NCI-H510A (cell line): ENCODE measurements at regions not wholly inside any gene's neighbourhood (a gene's known extent, or its start where the extent isn't known, plus 50 kb on each side); places are given as distances from the start of the nearest gene placed in this dataset.

Source experiments
- DNase-seq: peaks from one replicate; lab custom pipeline; 2025; lab: John Stamatoyannopoulos, UW

DNA sequence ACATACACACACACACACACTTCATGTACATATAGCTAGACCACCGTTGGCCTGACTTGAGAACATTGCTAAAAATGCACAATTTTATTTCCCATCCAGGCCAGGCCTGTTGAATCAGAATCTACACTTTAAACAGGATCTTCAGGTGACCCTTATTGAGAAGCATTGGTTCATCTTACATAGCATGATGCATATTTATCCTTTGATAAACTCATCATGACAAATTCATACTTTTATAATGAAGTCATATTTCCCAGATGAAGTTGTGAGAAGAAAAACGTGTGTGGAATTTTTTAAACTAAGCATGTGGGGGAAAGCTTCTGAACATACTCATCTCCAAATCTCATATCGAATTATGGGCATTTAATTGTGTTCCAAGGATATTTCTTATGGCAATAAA lies 877.7 kb downstream of the MRPL39 start:
- no peak for DNase-seq

DNA sequence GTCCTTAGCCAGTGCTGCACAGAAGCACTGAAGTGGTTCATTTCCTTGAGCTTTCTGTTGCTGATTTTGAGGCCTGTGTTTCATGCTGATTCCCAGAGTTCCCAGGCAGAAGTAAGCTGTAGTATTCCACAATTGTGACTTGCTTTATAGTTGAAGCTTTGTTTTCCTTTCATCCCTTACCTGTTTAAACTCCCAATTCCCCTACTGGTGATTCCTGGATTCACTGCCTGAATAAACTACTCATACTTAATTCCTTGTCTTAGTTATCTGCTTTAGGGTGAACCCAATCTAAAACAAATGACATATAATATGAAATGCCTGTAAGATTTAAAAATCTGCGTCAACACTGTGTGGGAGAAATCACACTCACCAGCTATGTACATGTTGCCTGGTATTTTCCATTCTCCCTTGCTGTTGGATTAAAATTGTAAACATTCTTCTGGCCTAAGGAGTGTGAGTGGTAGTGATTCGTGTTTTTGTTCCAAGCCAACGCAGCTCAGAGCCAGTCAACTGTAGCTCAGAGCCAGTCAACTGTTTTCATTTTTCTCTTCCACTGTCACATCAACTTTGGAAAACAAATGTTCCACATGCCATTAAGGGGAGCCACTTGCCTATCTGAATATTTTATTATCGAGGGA lies 879.4 kb downstream of the MRPL39 start:
- DNase-seq: no peak

DNA sequence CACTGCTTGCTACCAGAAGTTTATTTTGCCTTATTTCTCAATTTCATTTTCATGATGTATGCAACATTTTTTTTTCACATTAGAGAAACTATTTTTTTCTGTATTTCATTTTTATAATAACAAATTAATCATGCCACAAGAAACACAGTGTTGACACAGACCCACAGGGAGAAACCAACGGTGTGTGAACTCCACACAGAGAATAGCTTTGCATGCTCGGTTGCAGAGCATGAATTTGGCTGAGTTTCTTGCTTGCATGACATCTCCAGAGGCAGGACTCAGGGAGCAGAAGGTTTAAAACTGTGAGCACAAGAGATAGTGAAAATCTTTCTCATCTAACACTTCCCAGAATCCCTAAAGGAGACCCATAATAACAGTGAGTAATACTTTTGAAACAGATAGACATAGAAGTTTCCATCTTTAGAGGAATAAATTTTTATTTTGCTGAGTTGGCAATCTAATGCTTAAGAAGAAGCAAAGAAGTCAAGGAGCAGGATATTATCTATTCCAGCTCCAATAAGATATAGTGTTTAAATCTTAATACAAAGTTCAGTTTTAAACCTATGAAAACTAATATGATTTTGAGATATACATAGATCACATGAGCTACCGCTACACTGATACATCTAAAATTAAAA lies 890.9 kb downstream of the MRPL39 start:
- DNase-seq: no peak

DNA sequence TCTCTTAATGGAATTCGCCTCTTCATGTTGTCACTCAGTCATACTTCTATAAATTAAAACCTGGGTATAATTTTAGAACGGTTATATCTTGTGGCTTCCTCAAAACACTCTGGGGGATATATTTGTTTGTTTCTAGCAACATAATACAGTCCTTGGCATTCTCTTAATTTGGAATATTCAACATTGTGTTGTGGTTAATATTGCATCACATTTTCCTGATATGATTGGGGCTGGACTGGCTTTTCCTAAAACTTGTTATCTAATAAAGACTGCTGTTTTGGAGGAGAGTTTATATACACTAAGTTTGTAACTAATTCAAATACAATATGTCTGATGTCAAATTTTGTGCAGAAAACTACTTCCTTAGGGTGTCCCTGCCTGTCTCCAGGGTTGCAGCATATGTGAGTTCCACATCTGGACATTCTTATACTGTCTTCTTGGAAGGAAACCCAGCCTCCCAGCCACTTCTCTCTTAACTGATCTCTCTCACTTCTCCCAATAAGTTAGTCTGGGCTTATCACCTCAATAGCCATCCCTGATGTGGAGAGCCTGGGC lies 892.6 kb downstream of the MRPL39 start:
- no peak for DNase-seq

DNA sequence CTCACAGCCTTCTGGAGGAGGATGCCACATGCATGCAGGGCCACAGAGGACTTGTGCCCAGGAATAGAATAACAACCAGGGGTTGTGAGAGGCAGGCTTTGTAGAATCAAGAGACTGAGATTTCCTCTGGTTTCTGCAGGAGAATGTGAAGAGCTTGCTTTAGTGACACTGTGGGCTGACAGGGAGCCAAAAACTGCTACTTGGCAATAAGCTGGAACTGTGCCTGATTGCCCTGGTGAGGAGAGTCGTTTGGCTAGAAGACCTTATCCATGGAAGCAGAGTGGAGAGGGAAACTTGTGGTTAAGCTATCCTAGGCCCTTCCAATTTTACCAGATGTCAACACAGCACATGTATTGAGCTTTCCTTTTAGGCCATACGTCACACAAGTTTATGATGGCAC lies 902.1 kb downstream of the MRPL39 start:
- no peak for DNase-seq

DNA sequence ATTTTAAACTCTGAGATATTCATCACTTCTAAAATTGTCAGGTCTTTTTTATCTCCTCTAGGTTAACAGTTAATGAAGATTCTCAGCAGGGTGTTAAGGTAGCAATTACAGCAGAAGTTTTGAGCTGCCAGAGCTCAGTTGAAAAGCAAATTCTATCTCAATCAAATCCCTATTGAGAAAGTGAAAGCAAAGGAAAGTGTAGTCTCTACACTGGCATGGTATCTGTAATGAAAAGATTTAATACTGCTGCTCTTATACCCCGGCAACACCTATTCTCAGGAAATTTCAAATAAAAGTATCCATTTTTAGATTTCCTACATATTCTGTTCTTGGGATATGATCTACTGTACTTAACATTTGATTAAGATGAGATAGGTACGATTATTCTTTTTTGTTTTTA lies 913.5 kb downstream of the MRPL39 start:
- no peak for DNase-seq

DNA sequence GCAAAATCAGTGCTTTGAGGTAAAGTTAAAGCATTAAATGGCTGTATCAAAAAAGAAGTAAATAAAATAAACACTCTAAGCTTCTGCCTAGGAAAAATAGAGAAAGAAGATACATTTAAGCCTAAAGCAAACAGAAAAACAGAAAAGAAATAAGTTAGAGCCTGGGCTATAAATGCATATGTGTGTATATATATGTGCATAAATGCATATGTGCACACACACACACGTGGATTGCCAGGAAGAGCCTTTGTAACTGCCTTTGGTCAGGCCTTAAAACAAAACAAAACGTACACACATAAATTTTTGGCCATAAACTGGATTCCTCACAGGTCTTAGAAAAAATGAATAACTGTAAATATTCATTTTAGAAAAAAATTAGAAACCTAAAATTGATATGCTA lies 925.8 kb downstream of the MRPL39 start:
- DNase-seq: no peak

DNA sequence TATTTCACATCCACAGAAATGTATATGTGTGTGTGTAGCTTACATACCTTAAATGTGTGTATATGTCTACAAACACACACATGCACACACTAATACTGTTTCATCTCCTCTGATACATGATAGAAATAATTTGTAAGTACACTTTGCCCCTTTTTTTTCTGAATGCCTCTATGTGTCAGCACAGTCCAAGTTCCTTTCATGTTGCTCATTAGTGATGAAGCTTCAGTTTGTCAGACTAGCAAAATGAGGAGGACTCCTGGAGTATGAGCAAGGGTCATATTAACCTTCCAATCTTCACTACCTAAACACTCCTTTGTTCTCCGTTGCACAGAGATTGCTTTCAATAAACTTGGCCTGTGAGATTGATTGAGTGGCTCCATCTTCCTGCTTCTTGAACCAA lies 935.4 kb downstream of the MRPL39 start:
- no peak for DNase-seq

DNA sequence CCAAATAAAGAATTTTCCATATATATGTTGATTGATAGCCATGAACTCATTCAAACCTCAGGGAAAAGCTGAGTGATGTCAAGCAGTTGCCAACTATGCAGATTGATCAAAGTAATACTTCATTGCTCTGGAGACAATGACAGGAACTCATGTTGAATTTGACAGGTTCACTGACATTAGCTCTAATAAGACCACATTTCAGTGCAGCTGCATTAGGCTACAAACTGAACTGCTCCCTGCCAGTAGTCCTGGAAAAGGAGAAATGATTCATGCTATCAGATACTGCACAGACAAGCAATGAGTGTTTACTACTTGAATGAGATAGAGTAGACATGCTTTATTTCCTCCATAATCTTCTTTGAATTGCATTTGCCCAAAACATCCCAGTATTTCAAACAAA lies 948.4 kb downstream of the MRPL39 start:
- DNase-seq: no peak

DNA sequence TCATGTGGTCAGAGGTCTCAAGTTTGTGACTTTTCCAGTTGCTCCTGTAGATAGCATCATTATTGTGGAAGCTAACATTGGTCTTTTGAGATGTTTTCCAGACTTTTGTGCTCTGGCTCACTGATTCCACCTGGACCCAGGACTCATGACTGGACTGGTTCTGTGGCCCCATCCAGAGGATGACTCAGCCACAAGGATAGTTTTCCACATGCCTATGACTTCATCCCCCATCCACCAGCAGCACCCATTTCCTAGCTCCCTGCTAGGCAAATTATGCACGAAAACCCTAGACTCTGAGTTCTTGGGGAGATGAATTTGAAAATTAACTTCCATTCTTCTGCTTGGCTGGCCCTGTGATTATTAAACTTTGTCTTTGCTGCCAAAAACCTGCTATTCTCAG lies 949.3 kb downstream of the MRPL39 start:
- no peak for DNase-seq

DNA sequence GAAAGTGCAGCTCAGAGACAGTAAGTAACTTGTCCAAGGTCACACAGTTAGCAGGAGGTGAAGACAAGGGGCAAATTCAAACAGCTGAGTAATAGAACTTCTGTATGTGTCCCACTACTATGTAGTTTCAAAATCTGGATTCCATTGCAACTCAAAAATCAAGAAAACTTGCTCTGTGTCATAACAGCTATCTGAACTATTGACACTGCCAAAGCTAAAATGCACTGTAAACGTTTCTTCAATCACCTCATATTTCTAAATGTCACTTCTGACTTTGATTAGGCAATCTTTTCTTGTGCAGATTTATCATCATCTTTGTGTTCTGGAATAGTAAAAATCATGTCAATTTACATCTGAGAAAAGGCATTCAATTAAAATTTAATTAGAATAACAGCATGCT lies 957.6 kb downstream of the MRPL39 start:
- no peak for DNase-seq

DNA sequence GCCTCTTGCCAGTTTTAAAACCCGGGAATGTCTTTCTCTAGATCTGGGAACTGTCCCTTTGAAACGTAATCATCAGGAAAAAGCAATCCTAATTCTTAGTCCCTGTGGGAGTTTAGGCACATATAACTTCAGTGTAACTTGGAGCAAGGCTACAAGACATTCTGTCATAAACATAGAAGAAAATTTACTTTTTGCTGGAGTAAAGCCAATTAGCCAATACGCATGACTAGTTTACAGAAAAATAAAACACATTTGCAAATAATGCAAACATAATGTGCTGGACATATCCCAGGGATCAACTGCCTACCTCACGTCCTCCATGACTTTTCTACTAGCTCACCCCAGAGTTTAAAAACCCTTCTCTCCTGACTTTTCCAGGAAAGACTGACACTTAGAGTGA lies 970.6 kb downstream of the MRPL39 start:
- DNase-seq: no peak

DNA sequence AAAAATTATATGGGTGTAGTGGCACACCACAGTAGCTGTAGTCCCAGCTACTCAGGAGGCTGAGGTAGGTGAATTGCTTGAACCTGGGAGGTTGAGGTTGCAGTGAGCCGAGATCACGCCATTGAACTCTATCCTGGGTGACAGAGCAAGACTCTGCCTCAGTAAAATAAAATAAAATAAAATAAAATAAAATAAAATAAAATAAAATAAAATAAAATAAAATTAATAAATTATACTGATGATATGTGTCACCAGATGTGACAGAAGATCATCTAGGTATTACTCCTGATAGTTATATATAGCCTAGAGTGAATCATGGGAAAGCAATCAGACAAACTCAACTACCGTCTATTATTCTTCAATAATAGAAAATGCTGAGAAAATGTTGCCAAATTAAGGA lies 972.5 kb downstream of the MRPL39 start:
- DNase-seq: no peak

DNA sequence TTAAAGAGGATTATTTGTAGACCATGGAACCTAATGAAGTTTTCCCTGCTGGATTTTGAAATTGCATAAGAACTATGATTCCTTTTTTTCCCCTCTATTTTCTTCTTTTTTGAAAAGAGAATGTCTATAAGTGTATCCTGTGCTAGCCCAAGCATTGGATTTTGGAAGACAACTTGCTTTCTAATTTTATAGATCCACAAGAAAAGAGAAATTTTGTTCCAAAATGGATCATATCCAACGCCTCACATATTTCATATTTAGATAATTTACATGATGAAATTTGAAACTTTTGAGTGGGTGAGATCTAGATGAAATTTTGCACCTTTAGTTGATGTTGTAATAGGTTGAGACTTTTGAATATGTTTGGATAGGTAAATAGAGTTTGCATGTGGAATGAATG lies 978.7 kb downstream of the MRPL39 start:
- no peak for DNase-seq

DNA sequence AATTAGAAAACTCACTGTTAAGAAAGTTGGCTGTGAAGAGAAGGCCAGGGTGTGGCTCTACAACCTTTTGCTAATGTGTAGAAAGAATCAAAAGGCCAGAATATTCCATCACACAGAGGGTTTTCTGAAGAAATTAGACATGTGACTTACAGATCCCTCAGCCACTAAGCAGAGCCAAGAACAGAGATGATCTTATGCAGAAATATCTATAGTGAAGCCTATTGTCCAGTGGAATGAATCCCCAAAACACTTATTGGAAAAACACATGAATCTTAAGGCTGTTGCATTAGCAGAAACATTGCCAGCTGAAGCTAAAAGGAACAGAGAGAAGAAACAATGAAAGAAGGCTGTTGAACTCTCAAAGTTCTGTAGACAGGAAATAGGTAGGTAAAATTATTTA lies 979.2 kb downstream of the MRPL39 start:
- no peak for DNase-seq

DNA sequence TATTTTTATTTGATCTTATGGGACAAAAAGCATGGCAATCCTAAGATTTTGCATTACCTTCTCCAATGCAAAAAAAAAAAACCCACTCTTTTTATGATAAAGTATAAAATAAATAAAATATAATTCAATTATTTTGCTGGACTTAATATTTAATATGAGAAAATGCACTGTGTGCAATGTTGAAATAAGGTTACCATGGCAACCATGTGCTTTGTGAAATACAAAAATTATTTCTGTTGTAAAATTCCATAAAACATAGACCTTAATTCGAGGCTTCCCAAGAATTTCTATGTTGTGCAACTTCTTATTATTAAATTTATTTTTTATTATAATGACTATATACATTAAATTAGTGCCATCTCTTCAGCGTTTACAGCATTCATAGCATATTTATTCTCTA lies 989.5 kb downstream of the MRPL39 start:
- DNase-seq: no peak

DNA sequence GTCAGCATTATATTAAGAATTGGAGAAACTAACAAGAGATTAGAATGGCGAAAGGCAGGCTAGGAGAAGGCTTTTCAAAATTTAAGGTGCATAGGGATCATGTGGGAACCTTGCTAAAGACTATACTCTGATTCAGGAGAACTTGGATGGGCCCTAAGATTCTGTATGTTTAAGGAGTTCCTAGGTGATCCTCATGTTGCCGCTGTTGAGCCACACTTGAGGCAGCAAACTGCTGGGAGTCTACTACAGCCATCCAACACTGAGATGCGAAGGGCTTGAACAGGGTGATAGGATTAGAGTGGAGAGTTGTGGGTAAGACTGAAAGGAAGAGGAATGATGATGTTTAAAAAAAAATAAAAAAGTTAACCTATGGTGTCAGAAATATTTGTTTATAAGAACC lies 1013.2 kb downstream of the MRPL39 start:
- no peak for DNase-seq

DNA sequence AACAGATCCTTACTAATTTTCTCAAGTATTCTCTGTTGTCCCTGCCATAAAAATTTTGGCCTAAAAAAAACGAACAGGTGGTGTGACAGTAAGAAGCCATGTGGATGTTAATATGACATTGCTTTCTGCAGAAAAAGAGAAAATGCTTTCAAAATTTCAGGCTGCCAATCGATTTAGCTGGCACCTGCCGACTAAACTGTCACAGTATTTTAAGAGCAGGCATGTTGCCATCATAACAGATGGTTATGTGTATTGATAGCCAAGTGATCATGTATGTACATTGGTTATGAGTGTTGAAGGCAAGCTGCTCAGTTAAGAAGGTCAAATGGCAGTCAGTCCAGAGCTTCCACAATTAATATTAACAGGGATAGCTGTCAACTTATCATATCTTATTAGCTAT lies 1017.0 kb downstream of the MRPL39 start:
- no peak for DNase-seq

DNA sequence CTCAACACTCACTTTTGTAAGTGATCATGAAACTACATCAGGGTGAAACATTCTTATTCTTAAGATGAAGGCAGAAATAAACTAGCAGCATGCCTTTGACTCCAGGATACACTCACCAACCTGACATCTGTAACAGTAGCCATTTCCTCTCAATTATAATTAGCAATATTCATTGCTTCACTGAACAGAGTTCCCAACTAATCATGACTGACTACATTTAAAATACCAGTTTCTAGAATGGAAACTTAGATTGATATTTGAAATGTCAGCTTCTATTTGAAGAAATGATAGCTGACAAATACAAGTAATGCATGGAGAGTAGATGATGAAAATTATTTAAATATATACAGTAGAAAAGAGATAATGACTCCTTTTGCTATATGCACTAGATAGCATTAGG lies 1023.8 kb downstream of the MRPL39 start:
- no peak for DNase-seq

DNA sequence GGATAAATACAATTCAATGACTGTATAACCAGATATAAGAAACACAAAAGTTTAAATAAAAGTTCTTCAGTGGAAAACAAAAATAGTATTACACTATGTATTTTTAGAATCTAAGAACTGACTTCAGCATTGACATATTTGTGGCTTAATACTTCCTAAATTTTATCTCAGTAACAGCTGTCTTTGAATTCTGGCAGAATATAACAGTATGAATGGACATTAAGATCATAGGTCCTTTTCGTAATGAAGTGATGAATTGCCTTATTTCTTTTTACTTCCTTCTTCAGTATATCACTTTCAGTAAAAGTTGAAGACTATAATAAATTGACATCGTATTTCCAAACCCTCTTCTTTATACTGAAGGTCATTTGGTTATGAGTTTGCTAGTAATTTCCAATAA lies 1030.0 kb downstream of the MRPL39 start:
- no peak for DNase-seq

DNA sequence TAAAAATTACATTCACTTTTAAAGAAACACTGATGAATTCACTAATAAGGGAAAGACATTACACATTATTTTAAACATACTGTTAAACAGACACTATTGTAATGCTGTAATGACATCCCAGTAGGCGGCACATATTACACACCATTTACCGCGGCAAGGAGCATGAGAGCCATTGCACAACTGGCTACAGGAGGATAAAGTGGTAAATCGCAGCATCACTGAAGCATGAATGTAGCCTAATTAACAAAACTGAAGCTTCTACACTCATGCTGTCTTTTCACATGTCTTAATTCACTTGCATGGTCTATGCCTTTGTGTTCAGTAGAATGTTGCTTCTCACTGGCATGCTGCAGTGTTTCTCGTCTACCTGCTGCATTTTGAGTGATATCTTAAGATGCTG lies 1046.0 kb downstream of the MRPL39 start:
- no peak for DNase-seq

DNA sequence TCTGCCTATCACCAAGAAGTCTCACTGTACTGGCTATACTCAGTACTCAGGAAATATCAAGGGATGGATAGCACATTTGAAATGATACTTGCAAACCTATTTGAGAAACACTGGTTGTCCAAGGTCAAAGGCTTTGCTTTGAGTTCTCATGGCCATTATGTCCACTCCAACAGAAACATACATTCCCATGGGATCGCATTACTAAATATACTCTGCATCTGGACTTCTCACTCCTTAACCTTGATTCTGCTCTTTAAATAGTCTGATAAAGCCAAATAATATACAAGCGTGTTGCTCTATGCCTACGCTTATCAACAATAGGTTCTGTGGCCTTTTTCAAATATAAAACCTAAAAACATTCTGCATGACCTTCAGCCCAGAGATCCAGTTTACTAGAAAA lies 1054.8 kb downstream of the MRPL39 start:
- no peak for DNase-seq

DNA sequence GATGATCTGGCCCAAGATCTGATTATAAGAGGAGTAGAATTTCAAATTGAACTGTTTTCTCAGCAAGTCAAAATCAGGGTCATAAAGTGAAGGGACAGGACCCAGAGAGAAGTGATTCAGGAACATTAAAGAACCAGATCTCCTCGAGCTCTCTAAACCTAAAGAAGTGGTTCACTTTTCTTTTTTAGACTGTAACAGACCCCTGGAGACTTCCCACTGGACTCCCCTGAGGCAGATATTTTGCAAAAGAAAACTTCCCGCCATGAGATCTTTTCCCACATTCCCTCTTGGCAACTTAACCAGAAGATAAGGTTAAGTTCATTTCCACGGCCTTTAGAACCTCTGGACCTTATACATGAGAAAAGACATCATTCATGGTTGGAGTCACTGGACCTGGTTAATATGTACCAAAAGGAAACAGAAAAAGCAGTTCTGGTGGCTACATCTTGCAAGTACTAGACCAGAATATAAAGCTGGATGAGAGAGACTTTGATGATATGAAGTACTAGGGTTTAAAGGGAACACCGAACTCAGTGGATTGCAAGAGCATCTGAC lies 1061.4 kb downstream of the MRPL39 start:
- DNase-seq: no peak
